CD14-positive monocyte (primary cell): ENCODE measurements at regions not wholly inside any gene's neighbourhood (a gene's known extent, or its start where the extent isn't known, plus 50 kb on each side); places are given as distances from the start of the nearest gene placed in this dataset.

Source experiments
- DNase-seq, 3 donors: peaks; one replicate each; pipeline ENCODE4 v3.0.0-alpha.2; 2011 to 2022
- H2AFZ ChIP-seq: 2 replicates; pipeline ENCODE4 v1.6.0; 2012; ENCODE audit warnings: mild to moderate bottlenecking, low read depth, low read length, inconsistent platforms; ENCODE audit not compliant: insufficient read depth, poor library complexity, severe bottlenecking
- H3K27ac ChIP-seq, 2 donors: 1 replicate in 1 of 2; 2 replicates in 1 of 2; pipeline ENCODE4 v1.5.1; 2012 to 2013; ENCODE audit warnings: low read length in 2 of 2, control low read depth in 1 of 2, inconsistent platforms in 1 of 2, low read depth in 1 of 2, mild to moderate bottlenecking in 1 of 2
- H3K27me3 ChIP-seq, 2 donors: one replicate each; pipeline versions ENCODE4 v1.6.0 to v1.6.1; 2011 to 2013; ENCODE audit warnings: low read length in 2 of 2; ENCODE audit not compliant: control insufficient read depth in 2 of 2, insufficient read depth in 2 of 2
- H3K36me3 ChIP-seq, 2 donors: replicated peaks in 1 of 2; 1 replicate in 1 of 2; 2 replicates in 1 of 2; pipeline versions ENCODE4 v1.5.1 to v1.6.1; 2012 to 2013; ENCODE audit warnings: low read length in 2 of 2, control low read depth in 1 of 2, inconsistent platforms in 1 of 2, mild to moderate bottlenecking in 1 of 2; ENCODE audit not compliant: insufficient read depth in 2 of 2, control insufficient read depth in 1 of 2
- H3K4me1 ChIP-seq, 2 donors: 1 replicate in 1 of 2; 2 replicates in 1 of 2; pipeline versions ENCODE4 v1.5.1 to v1.6.1; 2012 to 2013; ENCODE audit warnings: low read length in 2 of 2, control low read depth in 1 of 2, inconsistent platforms in 1 of 2, mild to moderate bottlenecking in 1 of 2, moderate library complexity in 1 of 2; ENCODE audit not compliant: insufficient read depth in 2 of 2, control insufficient read depth in 1 of 2
- H3K4me2 ChIP-seq: replicated peaks from 2 replicates; pipeline ENCODE3; 2012; ENCODE audit warnings: low read length, moderate library complexity, mild to moderate bottlenecking; ENCODE audit not compliant: poor library complexity, severe bottlenecking; ENCODE audit errors: extremely low read depth
- H3K4me3 ChIP-seq, 3 experiments: fragments of 200-600 bp in 1 of 3; sonication (generic) in 1 of 3; replicated peaks in 1 of 3; 1 replicate in 2 of 3; 2 replicates in 1 of 3; pipeline ENCODE4 v1.5.1; 2011 to 2013; ENCODE audit warnings: low read length in 3 of 3, mild to moderate bottlenecking in 3 of 3, control low read depth in 2 of 3, low read depth in 2 of 3, inconsistent platforms in 1 of 3, moderate library complexity in 1 of 3
- H3K79me2 ChIP-seq: 2 replicates; pipeline ENCODE4 v1.6.0; 2012; ENCODE audit warnings: mild to moderate bottlenecking, control low read depth, inconsistent platforms, low read length, moderate library complexity; ENCODE audit not compliant: insufficient read depth
- H3K9ac ChIP-seq: 2 replicates; pipeline ENCODE4 v1.6.0; 2017; ENCODE audit warnings: low read length, mild to moderate bottlenecking; ENCODE audit not compliant: insufficient read depth, poor library complexity, severe bottlenecking
- H3K9me3 ChIP-seq, 2 donors: replicated peaks in 1 of 2; 1 replicate in 1 of 2; 2 replicates in 1 of 2; pipeline versions ENCODE4 v1.5.1 to v1.6.1; 2012 to 2013; ENCODE audit warnings: low read length in 2 of 2, control low read depth in 1 of 2; ENCODE audit not compliant: control insufficient read depth in 1 of 2, insufficient read depth in 1 of 2
- H4K20me1 ChIP-seq: 2 replicates; pipeline ENCODE4 v1.6.0; 2012; ENCODE audit warnings: mild to moderate bottlenecking, low read length, control low read depth, moderate library complexity; ENCODE audit not compliant: insufficient read depth
- H3K27ac Mint-ChIP-seq, 7 donors: one replicate each; pipeline ENCODE4 v1.8.0; 2020; ENCODE audit warnings: mild to moderate bottlenecking in 7 of 7, mixed read lengths in 7 of 7, moderate library complexity in 6 of 7, inconsistent platforms in 2 of 7
- H3K27me3 Mint-ChIP-seq, 3 donors: one replicate each; pipeline ENCODE4 v1.8.0; 2021 to 2022; ENCODE audit warnings: low read depth in 3 of 3, mild to moderate bottlenecking in 3 of 3, mixed read lengths in 3 of 3, moderate library complexity in 3 of 3, inconsistent platforms in 1 of 3
- H3K36me3 Mint-ChIP-seq, 2 donors: one replicate each; pipeline ENCODE4 v1.8.0; 2020; ENCODE audit warnings: mixed read lengths in 2 of 2, inconsistent platforms in 1 of 2, mild to moderate bottlenecking in 1 of 2
- H3K4me1 Mint-ChIP-seq: one replicate; pipeline ENCODE4 v1.8.0; 2020; ENCODE audit warnings: mild to moderate bottlenecking, mixed read lengths
- H3K4me3 Mint-ChIP-seq, 2 donors: one replicate each; pipeline ENCODE4 v1.8.0; 2020; ENCODE audit warnings: mild to moderate bottlenecking in 2 of 2, mixed read lengths in 2 of 2, moderate library complexity in 1 of 2
- H3K9me3 Mint-ChIP-seq, 7 donors: one replicate each; pipeline ENCODE4 v1.8.0; 2020 to 2022; ENCODE audit warnings: mixed read lengths in 7 of 7, mild to moderate bottlenecking in 6 of 7, moderate library complexity in 6 of 7, inconsistent platforms in 2 of 7
- WGBS: methylation state at CpG from one replicate; pipeline ENCODE4 v1.1.5; 2013; ENCODE audit warnings: missing lambda C conversion rate; ENCODE audit not compliant: insufficient coverage; 5-methylcytosine and 5-hydroxymethylcytosine counted together
- intact Hi-C, 2 donors: fragments of 100-400 bp; cut with micrococcal nuclease; formaldehyde crosslinking; loops; one replicate each; pipeline versions ENCODE4 v1.15.0 to v1.15.1; 2023
- TF ChIP-seq, protein P1 (sequence below): fragments of 200-600 bp; IDR thresholded peaks from one replicate; pipeline ENCODE4 v1.8.0; 2022; ENCODE audit warnings: antibody characterized with exemption, mild to moderate bottlenecking

GRCh38 chr13:62627226-62627625, 1211.6 kb upstream of the PCDH20 start:
- H3K4me2 ChIP-seq: no peak overlapping the region
- intact Hi-C loops: no loop called here
- no peak for DNase-seq
- Mint-ChIP-seq H3K36me3 (no peaks in the 10 kb centered on the region), H3K4me1 (no peaks in the 10 kb centered on the region), H3K27ac (no peak overlapping the region), H3K27me3 (no peaks in the 10 kb centered on the region), H3K4me3 (no peak overlapping the region), H3K9me3 (peaks cover 3 to 13% (median 7%) of the 10 kb centered on the region in 7 donors)
- H3K27me3 ChIP-seq: no peaks in the 10 kb centered on the region
- no peaks in the 10 kb centered on the region for H4K20me1 ChIP-seq
- TF ChIP-seq, protein P1, sequence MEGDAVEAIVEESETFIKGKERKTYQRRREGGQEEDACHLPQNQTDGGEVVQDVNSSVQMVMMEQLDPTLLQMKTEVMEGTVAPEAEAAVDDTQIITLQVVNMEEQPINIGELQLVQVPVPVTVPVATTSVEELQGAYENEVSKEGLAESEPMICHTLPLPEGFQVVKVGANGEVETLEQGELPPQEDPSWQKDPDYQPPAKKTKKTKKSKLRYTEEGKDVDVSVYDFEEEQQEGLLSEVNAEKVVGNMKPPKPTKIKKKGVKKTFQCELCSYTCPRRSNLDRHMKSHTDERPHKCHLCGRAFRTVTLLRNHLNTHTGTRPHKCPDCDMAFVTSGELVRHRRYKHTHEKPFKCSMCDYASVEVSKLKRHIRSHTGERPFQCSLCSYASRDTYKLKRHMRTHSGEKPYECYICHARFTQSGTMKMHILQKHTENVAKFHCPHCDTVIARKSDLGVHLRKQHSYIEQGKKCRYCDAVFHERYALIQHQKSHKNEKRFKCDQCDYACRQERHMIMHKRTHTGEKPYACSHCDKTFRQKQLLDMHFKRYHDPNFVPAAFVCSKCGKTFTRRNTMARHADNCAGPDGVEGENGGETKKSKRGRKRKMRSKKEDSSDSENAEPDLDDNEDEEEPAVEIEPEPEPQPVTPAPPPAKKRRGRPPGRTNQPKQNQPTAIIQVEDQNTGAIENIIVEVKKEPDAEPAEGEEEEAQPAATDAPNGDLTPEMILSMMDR: no peak
- no peak overlapping the region for H3K9ac ChIP-seq
- no peak overlapping the region for H3K4me3 ChIP-seq
- H3K36me3 ChIP-seq: no peaks in the 10 kb centered on the region
- WGBS: 90% methylated on average over 15 of the region's 15 CpGs
- H2AFZ ChIP-seq: no peak overlapping the region
- H3K4me1 ChIP-seq: no peaks in the 10 kb centered on the region
- no peak overlapping the region for H3K27ac ChIP-seq
- no peaks in the 10 kb centered on the region for H3K79me2 ChIP-seq
- peaks cover 20 to 24% of the 10 kb centered on the region in 2 donors for H3K9me3 ChIP-seq

GRCh38 chr13:62626771-62627170, 1211.1 kb upstream of the PCDH20 start:
- no CpG with 5 or more reads among the region's 5 CpGs for WGBS
- no peak overlapping the region for H3K4me3 Mint-ChIP-seq
- Histone ChIP-seq H3K4me3 (no peak overlapping the region), H3K27ac (no peak overlapping the region), H2AFZ (no peak overlapping the region), H3K27me3 (no peaks in the 10 kb centered on the region), H3K4me2 (no peak overlapping the region), H4K20me1 (no peaks in the 10 kb centered on the region), H3K9me3 (peaks cover 20 to 24% of the 10 kb centered on the region in 2 donors), H3K79me2 (no peaks in the 10 kb centered on the region), H3K9ac (no peak overlapping the region), H3K36me3 (no peaks in the 10 kb centered on the region), H3K4me1 (no peaks in the 10 kb centered on the region)
- no peaks in the 10 kb centered on the region for H3K27me3 Mint-ChIP-seq
- no peak overlapping the region for H3K27ac Mint-ChIP-seq
- TF ChIP-seq, protein P1: no peak
- no peaks in the 10 kb centered on the region for H3K36me3 Mint-ChIP-seq
- no peak for DNase-seq
- peaks cover 3 to 13% (median 7%) of the 10 kb centered on the region in 7 donors for H3K9me3 Mint-ChIP-seq
- H3K4me1 Mint-ChIP-seq: no peaks in the 10 kb centered on the region
- intact Hi-C loops: no loop called here
